HepG2 (cell line): ENCODE measurements at regions not wholly inside any gene's neighbourhood (a gene's known extent, or its start where the extent isn't known, plus 50 kb on each side); places are given as distances from the start of the nearest gene placed in this dataset.

Experiments used
- ATAC-seq: fragments of 200-7000 bp; cut with Tn5 transposase; 3 replicates; pipeline ENCODE4 v1.9.1; 2020; ENCODE audit warnings: mild to moderate bottlenecking, moderate library complexity
- BruUV-seq: library from RNA; stranded (reverse); fragments of 400-500 nt; replicated peaks from 2 replicates; lab custom pipeline; 2021; lab: Mats Ljungman, UMichigan
- CTCF ChIA-PET: fragments of 300-600 bp; formaldehyde crosslinking; extraction: SDS; loops from one replicate; lab custom pipeline; 2021; ENCODE audit warnings: low total read pairs, inconsistent platforms, low intra/inter-chr PET ratio; lab: Yijun Ruan, JAX
- POLR2A ChIA-PET: fragments of 350-600 bp; sonication (Branson Sonifier 250); formaldehyde crosslinking; loops from one replicate; lab custom pipeline; 2020; ENCODE audit warnings: antibody characterized with exemption, inconsistent platforms; lab: Yijun Ruan, JAX
- DNase-seq: peaks from one replicate; pipeline ENCODE4 v3.0.0-alpha.2; 2015; ENCODE audit warnings: low spot score
- FAIRE-seq: peaks from 3 replicates; lab custom pipeline; 2011; peaks lifted over from hg19 to GRCh38; lab: Jason Lieb, UNC
- H2AFZ ChIP-seq: one replicate; pipeline ENCODE4 v1.6.1; 2011; ENCODE audit warnings: low read length, inconsistent platforms
- H3K27ac ChIP-seq: fragments of 300-600 bp; 3 replicates; pipeline ENCODE4 v1.8.0; 2011; ENCODE audit warnings: mixed run types, mild to moderate bottlenecking, mixed read lengths, low read length, inconsistent platforms; ENCODE audit not compliant: insufficient read depth; ENCODE audit errors: extremely low read length
- H3K27me3 ChIP-seq, 2 experiments: fragments of 200-600 bp in 1 of 2; 2 replicates in 1 of 2; 3 replicates in 1 of 2; pipeline versions ENCODE4 v1.6.0 to v1.8.0; 2011; ENCODE audit warnings: low read length in 2 of 2, mild to moderate bottlenecking in 2 of 2, moderate library complexity in 2 of 2, inconsistent platforms in 1 of 2; ENCODE audit not compliant: insufficient read depth in 2 of 2, control insufficient read depth in 1 of 2
- H3K36me3 ChIP-seq, 2 experiments: fragments of 200-600 bp in 1 of 2; replicated peaks in 1 of 2; 2 replicates in 1 of 2; 3 replicates in 1 of 2; pipeline versions ENCODE4 v1.5.1 to v1.8.0; 2011; ENCODE audit warnings: low read length in 2 of 2, inconsistent platforms in 1 of 2; ENCODE audit not compliant: insufficient read depth in 2 of 2, control insufficient read depth in 1 of 2
- H3K4me1 ChIP-seq: 2 replicates; pipeline ENCODE4 v1.5.1; 2012; ENCODE audit warnings: low read length, inconsistent platforms; ENCODE audit not compliant: insufficient read depth
- H3K4me2 ChIP-seq: 2 replicates; pipeline ENCODE4 v1.6.0; 2011; ENCODE audit warnings: low read depth, low read length, inconsistent platforms
- H3K4me3 ChIP-seq, 3 experiments: fragments of 200-600 bp in 1 of 3; sonication (generic), shearing (Covaris generic) in 1 of 3; replicated peaks in 1 of 3; 2 replicates each; pipeline ENCODE4 v1.5.1; 2011 to 2016; ENCODE audit warnings: low read length in 3 of 3, inconsistent platforms in 2 of 3, low read depth in 2 of 3, mild to moderate bottlenecking in 2 of 3, control low read depth in 1 of 3, mixed read lengths in 1 of 3; ENCODE audit not compliant: insufficient read depth in 1 of 3
- H3K79me2 ChIP-seq: one replicate; pipeline ENCODE4 v1.6.1; 2011; ENCODE audit warnings: low read length, inconsistent platforms; ENCODE audit not compliant: insufficient read depth
- H3K9ac ChIP-seq: 2 replicates; pipeline ENCODE4 v1.6.0; 2011; ENCODE audit warnings: mild to moderate bottlenecking, low read depth, low read length, inconsistent platforms; ENCODE audit not compliant: insufficient read depth
- H3K9me3 ChIP-seq: 2 replicates; pipeline ENCODE4 v1.5.1; 2012; ENCODE audit warnings: mild to moderate bottlenecking, low read length
- H4K20me1 ChIP-seq: 2 replicates; pipeline ENCODE4 v1.6.0; 2011; ENCODE audit warnings: inconsistent platforms, mild to moderate bottlenecking, low read length, moderate library complexity; ENCODE audit not compliant: insufficient read depth
- CAMTA2 ChIP-seq: sonication (generic); formaldehyde crosslinking; IDR thresholded peaks from 2 replicates; pipeline ENCODE4 v1.4.0; 2020; ENCODE audit warnings: mild to moderate bottlenecking, missing genetic modification reagents, borderline replicate concordance
- DPF2 ChIP-seq: sonication (generic); formaldehyde crosslinking; IDR thresholded peaks from 2 replicates; pipeline ENCODE4 v1.4.0; 2020; ENCODE audit warnings: mild to moderate bottlenecking, low read depth, missing genetic modification reagents, borderline replicate concordance
- HBP1 ChIP-seq: IDR thresholded peaks from 2 replicates; pipeline ENCODE4 v1.6.1; 2016; ENCODE audit warnings: low read depth, control low read depth
- HNRNPL ChIP-seq: fragments of 200-400 bp; formaldehyde crosslinking; IDR thresholded peaks from 2 replicates; pipeline ENCODE4 v1.6.1; 2017; ENCODE audit warnings: mild to moderate bottlenecking, low read depth, low read length
- MLLT10 ChIP-seq: sonication (generic); formaldehyde crosslinking; IDR thresholded peaks from 2 replicates; pipeline ENCODE4 v1.4.0; 2020; ENCODE audit warnings: missing genetic modification reagents
- MTF1 ChIP-seq: sonication (generic); formaldehyde crosslinking; IDR thresholded peaks from 2 replicates; pipeline ENCODE4 v1.5.0; 2020; ENCODE audit warnings: missing genetic modification reagents
- PREB ChIP-seq: sonication (generic); formaldehyde crosslinking; IDR thresholded peaks from 2 replicates; pipeline ENCODE4 v1.4.0; 2020; ENCODE audit warnings: missing genetic modification reagents
- TBL1XR1 ChIP-seq: fragments of 150-350 bp; IDR thresholded peaks from 2 replicates; pipeline ENCODE4 v1.6.1; 2014; ENCODE audit warnings: borderline replicate concordance, low read length; ENCODE audit not compliant: partially characterized antibody
- ZBTB21 ChIP-seq: sonication (generic); formaldehyde crosslinking; IDR thresholded peaks from 2 replicates; pipeline ENCODE4 v1.4.0; 2020; ENCODE audit warnings: missing genetic modification reagents
- ZNF484 ChIP-seq: sonication (generic); formaldehyde crosslinking; IDR thresholded peaks from 2 replicates; pipeline ENCODE4 v1.5.1; 2020; ENCODE audit warnings: mild to moderate bottlenecking, low read depth, missing genetic modification reagents, borderline replicate concordance
- ZNF792 ChIP-seq: IDR thresholded peaks from 2 replicates; pipeline ENCODE4 v1.6.1; 2016
- WGBS: methylation state at CpG from one replicate; pipeline ENCODE4 v1.1.6; 2017; ENCODE audit warnings: low lambda C conversion rate; 5-methylcytosine and 5-hydroxymethylcytosine counted together
- in situ Hi-C: cut with HindIII; loops from 2 replicates; pipeline ENCODE4 v1.10.0; 2017; ENCODE audit warnings: low pct_unique_long_range_greater_than_20kb; ENCODE audit not compliant: extremely low pct_ligation_motif_present
- intact Hi-C: fragments of 100-400 bp; cut with micrococcal nuclease; formaldehyde crosslinking; loops from one replicate; pipeline ENCODE4 v1.10.0; 2022; ENCODE audit not compliant: unreplicated experiment

GRCh38 chr11:114977651-114978050 is 299.3 kb downstream of the NXPE2 start:
- ChIA-PET CTCF (no interaction called here), POLR2A (no interaction called here)
- no peak overlapping the region for H3K4me3 ChIP-seq
- in situ Hi-C loops, result no loop called here
- BruUV-seq, result no TSS peak
- no peaks in the 10 kb centered on the region for H3K9me3 ChIP-seq
- no peak overlapping the region for H2AFZ ChIP-seq
- FAIRE-seq, result no peak
- ATAC-seq, result no peak
- no peak overlapping the region for H3K4me2 ChIP-seq
- H3K4me1 ChIP-seq, result no peaks in the 10 kb centered on the region
- 33% methylated on average over 4 of the region's 4 CpGs for WGBS
- TF ChIP-seq PREB (CRISPR knock-in tag) (no peak), MTF1 (CRISPR knock-in tag) (no peak), HNRNPL (no peak), ZNF484 (no peak), DPF2 (no peak)
- intact Hi-C loops, result no loop called here
- no peaks in the 10 kb centered on the region for H3K79me2 ChIP-seq
- no peak overlapping the region for H3K27ac ChIP-seq
- no peak overlapping the region for H3K9ac ChIP-seq
- H4K20me1 ChIP-seq, result no peaks in the 10 kb centered on the region
- no peak for DNase-seq
- peaks cover 0 to 5% of the 10 kb centered on the region in 2 experiments; a peak in 1 of 5 replicates for H3K27me3 ChIP-seq
- H3K36me3 ChIP-seq, result no peaks in the 10 kb centered on the region

GRCh38 chr11:114982141-114982540 is 303.8 kb downstream of the NXPE2 start:
- intact Hi-C loops (no loop called here), in situ Hi-C loops (no loop called here)
- FAIRE-seq (no peak), ATAC-seq (no peak), DNase-seq (no peak)
- H3K27ac ChIP-seq, result no peak overlapping the region
- H3K79me2 ChIP-seq, result no peaks in the 10 kb centered on the region
- no TSS peak for BruUV-seq
- H3K4me2 ChIP-seq, result no peak overlapping the region
- H3K9ac ChIP-seq, result no peak overlapping the region
- no peaks in the 10 kb centered on the region for H4K20me1 ChIP-seq
- TF ChIP-seq ZNF792 (CRISPR knock-in tag) (no peak), TBL1XR1 (no peak), ZBTB21 (no peak), MLLT10 (CRISPR knock-in tag) (no peak), CAMTA2 (no peak), HBP1 (no peak)
- no peaks in the 10 kb centered on the region for H3K9me3 ChIP-seq
- no peaks in the 10 kb centered on the region for H3K4me1 ChIP-seq
- no peak overlapping the region for H3K4me3 ChIP-seq
- ChIA-PET CTCF (no interaction called here), POLR2A (no interaction called here)
- peaks cover 0 to 18% of the 10 kb centered on the region in 2 experiments; a peak in 3 of 5 replicates for H3K27me3 ChIP-seq
- no peak overlapping the region for H2AFZ ChIP-seq
- H3K36me3 ChIP-seq, result no peaks in the 10 kb centered on the region
- 0% methylated on average over 1 of the region's 1 CpG for WGBS
